Upper lobe of left lung (tissue), 4 donors: ENCODE measurements at regions not wholly inside any gene's neighbourhood (a gene's known extent, or its start where the extent isn't known, plus 50 kb on each side); places are given as distances from the start of the nearest gene placed in this dataset.

ENCODE experiments used
- POLR2A ChIP-seq, 4 donors: fragments of 450-650 bp; IDR thresholded peaks; one replicate each; pipeline ENCODE4 v1.5.1; 2016 to 2017; ENCODE audit warnings: antibody characterized with exemption in 4 of 4, mild to moderate bottlenecking in 2 of 4
- TF ChIP-seq, protein P1 (sequence below), 6 experiments: fragments of 450-650 bp in 4 of 6; fragments of 200-600 bp in 2 of 6; sonication (generic) in 2 of 6; IDR thresholded peaks; one replicate each; pipeline ENCODE4 v1.5.1; 2016 to 2019; ENCODE audit warnings: antibody characterized with exemption in 6 of 6

DNA sequence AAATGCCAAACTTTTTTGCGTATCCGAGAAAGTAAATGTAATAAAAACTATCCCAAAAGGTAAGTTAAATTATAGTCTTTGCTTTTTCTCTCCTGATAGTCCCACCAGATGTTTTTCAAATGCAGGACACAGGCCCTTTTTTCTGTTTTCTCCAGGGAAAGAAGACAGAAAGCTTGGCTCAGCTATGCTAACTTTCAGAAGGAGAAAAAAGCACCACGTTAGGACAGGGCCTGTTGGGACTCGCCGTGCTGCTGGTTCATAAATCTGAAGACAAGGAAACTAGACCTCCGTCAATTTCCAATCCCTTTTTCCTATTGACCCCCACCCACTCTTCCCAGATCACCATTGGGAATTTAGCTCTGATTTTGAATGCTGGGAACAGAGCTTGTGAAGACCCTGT lies 220.9 kb upstream of the SFRP2 start:
- TF ChIP-seq, protein P1, sequence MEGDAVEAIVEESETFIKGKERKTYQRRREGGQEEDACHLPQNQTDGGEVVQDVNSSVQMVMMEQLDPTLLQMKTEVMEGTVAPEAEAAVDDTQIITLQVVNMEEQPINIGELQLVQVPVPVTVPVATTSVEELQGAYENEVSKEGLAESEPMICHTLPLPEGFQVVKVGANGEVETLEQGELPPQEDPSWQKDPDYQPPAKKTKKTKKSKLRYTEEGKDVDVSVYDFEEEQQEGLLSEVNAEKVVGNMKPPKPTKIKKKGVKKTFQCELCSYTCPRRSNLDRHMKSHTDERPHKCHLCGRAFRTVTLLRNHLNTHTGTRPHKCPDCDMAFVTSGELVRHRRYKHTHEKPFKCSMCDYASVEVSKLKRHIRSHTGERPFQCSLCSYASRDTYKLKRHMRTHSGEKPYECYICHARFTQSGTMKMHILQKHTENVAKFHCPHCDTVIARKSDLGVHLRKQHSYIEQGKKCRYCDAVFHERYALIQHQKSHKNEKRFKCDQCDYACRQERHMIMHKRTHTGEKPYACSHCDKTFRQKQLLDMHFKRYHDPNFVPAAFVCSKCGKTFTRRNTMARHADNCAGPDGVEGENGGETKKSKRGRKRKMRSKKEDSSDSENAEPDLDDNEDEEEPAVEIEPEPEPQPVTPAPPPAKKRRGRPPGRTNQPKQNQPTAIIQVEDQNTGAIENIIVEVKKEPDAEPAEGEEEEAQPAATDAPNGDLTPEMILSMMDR (IDR thresholded peaks at IDR 0.05) = no peak
- TF ChIP-seq POLR2A (IDR thresholded peaks at IDR 0.05) = no peak
